ENCODE measurements at regions not wholly inside any gene's neighbourhood (a gene's known extent, or its start where the extent isn't known, plus 50 kb on each side); places are given as distances from the start of the nearest gene placed in this dataset.

DNA sequence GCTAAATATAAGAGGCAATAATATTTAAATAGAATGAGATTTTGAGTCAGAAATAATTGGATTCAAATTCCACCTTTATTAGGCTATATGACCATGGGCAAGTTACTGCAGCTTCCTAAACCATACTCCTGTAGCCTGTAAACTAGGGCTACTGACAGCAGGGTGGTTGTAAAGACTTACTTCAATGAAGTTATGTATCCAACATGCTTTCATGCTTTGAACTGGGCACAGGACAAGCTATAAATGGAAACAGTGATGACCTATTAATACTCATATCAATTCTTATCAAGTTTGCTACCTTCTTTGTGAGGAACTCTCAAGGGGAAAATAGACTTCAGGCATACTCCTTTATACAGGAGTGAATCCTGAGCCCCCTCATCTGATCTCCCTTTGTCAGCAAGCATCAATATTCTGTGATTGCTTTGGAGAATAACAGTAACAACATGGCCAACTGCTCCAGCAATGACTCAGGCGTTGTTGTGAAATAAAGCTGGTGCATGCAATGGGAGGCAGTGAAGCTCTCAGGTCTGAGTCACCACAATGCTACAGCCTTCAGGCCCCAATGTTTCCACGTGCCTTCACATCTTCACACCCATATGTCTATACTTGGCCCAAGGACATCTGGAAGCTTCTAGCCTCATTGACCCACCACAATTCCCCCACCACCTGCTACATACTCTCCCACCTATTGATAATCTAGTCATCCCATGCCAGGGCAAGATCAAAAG lies 102.5 kb downstream of the KCNA4 start:
- TF ChIP-seq, protein P1, sequence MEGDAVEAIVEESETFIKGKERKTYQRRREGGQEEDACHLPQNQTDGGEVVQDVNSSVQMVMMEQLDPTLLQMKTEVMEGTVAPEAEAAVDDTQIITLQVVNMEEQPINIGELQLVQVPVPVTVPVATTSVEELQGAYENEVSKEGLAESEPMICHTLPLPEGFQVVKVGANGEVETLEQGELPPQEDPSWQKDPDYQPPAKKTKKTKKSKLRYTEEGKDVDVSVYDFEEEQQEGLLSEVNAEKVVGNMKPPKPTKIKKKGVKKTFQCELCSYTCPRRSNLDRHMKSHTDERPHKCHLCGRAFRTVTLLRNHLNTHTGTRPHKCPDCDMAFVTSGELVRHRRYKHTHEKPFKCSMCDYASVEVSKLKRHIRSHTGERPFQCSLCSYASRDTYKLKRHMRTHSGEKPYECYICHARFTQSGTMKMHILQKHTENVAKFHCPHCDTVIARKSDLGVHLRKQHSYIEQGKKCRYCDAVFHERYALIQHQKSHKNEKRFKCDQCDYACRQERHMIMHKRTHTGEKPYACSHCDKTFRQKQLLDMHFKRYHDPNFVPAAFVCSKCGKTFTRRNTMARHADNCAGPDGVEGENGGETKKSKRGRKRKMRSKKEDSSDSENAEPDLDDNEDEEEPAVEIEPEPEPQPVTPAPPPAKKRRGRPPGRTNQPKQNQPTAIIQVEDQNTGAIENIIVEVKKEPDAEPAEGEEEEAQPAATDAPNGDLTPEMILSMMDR (IDR thresholded peaks at IDR 0.05; ENCODE audit: insufficient read depth, low read length): no peak
- TF ChIP-seq POLR2AphosphoS5 (IDR thresholded peaks at IDR 0.05; ENCODE audit: low read depth) (no peak), REST (IDR thresholded peaks at IDR 0.05; ENCODE audit: insufficient replicate concordance, low read depth) (no peak), GABPA (IDR thresholded peaks at IDR 0.05; ENCODE audit: low read depth) (no peak)

All from HL-60 (cell line).